ENCODE measurements at regions not wholly inside any gene's neighbourhood (a gene's known extent, or its start where the extent isn't known, plus 50 kb on each side); places are given as distances from the start of the nearest gene placed in this dataset.
"Not testable (repeated sequence)": the region's sequence is repeated elsewhere in the genome, so short reads cannot be mapped to it uniquely, and the experiment has no call there.

- Histone ChIP-seq H3K9me3 (ENCODE audit: severe bottlenecking) (no peaks in the 10 kb centered on the region), H3K36me3 (ENCODE audit: low read depth) (no peaks in the 10 kb centered on the region), H3K27ac (ENCODE audit: poor library complexity, severe bottlenecking) (no peak overlapping the region), H3K27me3 (ENCODE audit: insufficient read depth, poor library complexity, severe bottlenecking) (no peaks in the 10 kb centered on the region), H3K4me1 (ENCODE audit: insufficient read depth, poor library complexity, severe bottlenecking) (no peaks in the 10 kb centered on the region), H3K4me3 (ENCODE audit: severe bottlenecking) (no peak overlapping the region)
- DNase-seq (ENCODE audit: low spot score) (no peak), ATAC-seq (ENCODE audit: low read depth) (no peak)
- TF ChIP-seq CTCF (IDR thresholded peaks at IDR 0.05; ENCODE audit: poor library complexity, severe bottlenecking) = no peak
Measured at GRCh38 chr11:22084564-22084963, 108.3 kb upstream of the ANO5 start.

GRCh38 chr11:22089609-22090008 lies 103.3 kb upstream of the ANO5 start:
- ATAC-seq (ENCODE audit: low read depth) (no peak), DNase-seq (ENCODE audit: low spot score) (no peak)
- Histone ChIP-seq H3K4me1 (ENCODE audit: insufficient read depth, poor library complexity, severe bottlenecking) (no peaks in the 10 kb centered on the region), H3K9me3 (ENCODE audit: severe bottlenecking) (no peaks in the 10 kb centered on the region), H3K27ac (ENCODE audit: poor library complexity, severe bottlenecking) (no peak overlapping the region), H3K36me3 (ENCODE audit: low read depth) (no peaks in the 10 kb centered on the region), H3K27me3 (ENCODE audit: insufficient read depth, poor library complexity, severe bottlenecking) (no peaks in the 10 kb centered on the region), H3K4me3 (ENCODE audit: severe bottlenecking) (no peak overlapping the region)
- no peak for TF ChIP-seq CTCF (IDR thresholded peaks at IDR 0.05; ENCODE audit: poor library complexity, severe bottlenecking)

- Histone ChIP-seq H3K9me3 (ENCODE audit: severe bottlenecking) (no peaks in the 10 kb centered on the region), H3K4me3 (ENCODE audit: severe bottlenecking) (no peak overlapping the region), H3K36me3 (ENCODE audit: low read depth) (no peaks in the 10 kb centered on the region), H3K27ac (ENCODE audit: poor library complexity, severe bottlenecking) (no peak overlapping the region), H3K27me3 (ENCODE audit: insufficient read depth, poor library complexity, severe bottlenecking) (no peaks in the 10 kb centered on the region), H3K4me1 (ENCODE audit: insufficient read depth, poor library complexity, severe bottlenecking) (no peaks in the 10 kb centered on the region)
- DNase-seq (ENCODE audit: low spot score) (no peak), ATAC-seq (ENCODE audit: low read depth) (no peak)
- TF ChIP-seq CTCF (IDR thresholded peaks at IDR 0.05; ENCODE audit: poor library complexity, severe bottlenecking) = no peak
Measured at GRCh38 chr11:22106566-22106965, 86.3 kb upstream of the ANO5 start.

- Histone ChIP-seq H3K9me3 (ENCODE audit: severe bottlenecking) (no peaks in the 10 kb centered on the region), H3K36me3 (ENCODE audit: low read depth) (no peaks in the 10 kb centered on the region), H3K27ac (ENCODE audit: poor library complexity, severe bottlenecking) (no peak overlapping the region), H3K4me1 (ENCODE audit: insufficient read depth, poor library complexity, severe bottlenecking) (no peaks in the 10 kb centered on the region), H3K27me3 (ENCODE audit: insufficient read depth, poor library complexity, severe bottlenecking) (peaks cover 11% of the 10 kb centered on the region), H3K4me3 (ENCODE audit: severe bottlenecking) (no peak overlapping the region)
- ATAC-seq (ENCODE audit: low read depth) (no peak), DNase-seq (ENCODE audit: low spot score) (no peak)
- no peak for TF ChIP-seq CTCF (IDR thresholded peaks at IDR 0.05; ENCODE audit: poor library complexity, severe bottlenecking)
Measured at GRCh38 chr11:22115470-22116029, 77.3 kb upstream of the ANO5 start.

GRCh38 chr11:22127981-22128380 lies 64.9 kb upstream of the ANO5 start:
- not testable (repeated sequence) for H3K4me1 ChIP-seq (ENCODE audit: insufficient read depth, poor library complexity, severe bottlenecking); H3K27ac ChIP-seq (ENCODE audit: poor library complexity, severe bottlenecking); ATAC-seq (ENCODE audit: low read depth); H3K9me3 ChIP-seq (ENCODE audit: severe bottlenecking); DNase-seq (ENCODE audit: low spot score); H3K36me3 ChIP-seq (ENCODE audit: low read depth); H3K27me3 ChIP-seq (ENCODE audit: insufficient read depth, poor library complexity, severe bottlenecking); H3K4me3 ChIP-seq (ENCODE audit: severe bottlenecking)
